Frontal cortex (tissue), 4 donors: ENCODE measurements at regions not wholly inside any gene's neighbourhood (a gene's known extent, or its start where the extent isn't known, plus 50 kb on each side); places are given as distances from the start of the nearest gene placed in this dataset. TPM values are rescaled to one million over a fixed set of nuclear protein-coding genes. Genes with fewer than 3 reads are reported as not detected.

Source experiments
- DNase-seq, 2 donors: peaks; one replicate each; pipeline ENCODE4 v3.0.0; 2012; ENCODE audit warnings: low spot score in 2 of 2
- FAIRE-seq: peaks from 2 replicates; lab custom pipeline; 2012; peaks lifted over from hg19 to GRCh38; lab: Jason Lieb, UNC
- small RNA-seq: library from RNA; depleted of rRNA; stranded (forward); fragments of <200 nt; gene quantifications from one replicate; pipeline ENCODE3, GENCODE V24; 2014
- donor health status: control.
- donor health status: control.
- donor health status: control.

DNA sequence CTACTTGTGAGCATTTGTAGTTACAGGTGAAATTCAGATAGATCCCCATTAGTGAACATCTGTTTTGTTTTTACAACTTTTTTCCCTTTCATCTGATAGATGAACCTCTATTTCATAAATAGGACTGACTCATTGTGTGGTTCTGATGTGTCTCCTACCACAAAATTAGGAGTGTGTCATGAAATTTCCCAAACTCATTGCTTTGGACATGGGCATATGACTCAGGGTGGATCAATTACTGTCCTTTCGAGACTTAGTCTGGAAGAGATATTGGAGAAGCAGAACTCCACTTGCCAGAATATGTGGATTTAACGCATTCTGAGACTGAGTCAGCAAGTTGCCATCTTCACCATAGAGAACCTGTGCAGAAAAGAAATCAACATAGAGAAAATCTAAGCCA, 53.5 kb upstream of the PCDH10 start:
- FAIRE-seq (no peak), DNase-seq (no peak)

DNA sequence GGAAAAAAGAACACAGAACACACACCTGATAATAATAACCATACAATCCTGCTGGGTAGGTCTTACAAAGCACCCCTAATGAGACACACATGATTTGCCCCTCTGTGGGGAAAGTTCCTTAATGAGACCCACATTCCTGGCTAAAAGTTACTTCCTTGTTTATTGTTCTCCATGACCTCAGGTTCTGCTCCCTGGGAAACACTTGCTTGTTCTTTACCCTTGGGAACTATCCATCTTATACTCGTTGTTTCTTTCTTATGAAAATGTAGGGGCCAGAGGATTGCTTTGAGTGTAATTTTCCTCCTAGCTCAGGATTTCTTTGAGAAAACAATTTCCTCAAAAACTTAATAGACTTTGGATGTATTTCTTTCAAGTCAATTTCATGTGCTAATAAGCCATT, 52.1 kb upstream of the PCDH10 start:
- no peak for FAIRE-seq
- DNase-seq: no peak

Small RNA genes lying in the stretch of these regions (small RNA-seq; reads per million reads assigned to genes)
- gene AC096711.1: not detected
